GM23338 (cell line): ENCODE measurements at regions not wholly inside any gene's neighbourhood (a gene's known extent, or its start where the extent isn't known, plus 50 kb on each side); places are given as distances from the start of the nearest gene placed in this dataset.

ENCODE experiments used
- ATAC-seq: fragments of 200-7000 bp; cut with Tn5 transposase; 3 replicates; pipeline ENCODE4 v1.9.1; 2020
- DNase-seq: peaks from one replicate; pipeline ENCODE4 v3.0.0-alpha.2; 2015; ENCODE audit warnings: low spot score
- H2AFZ ChIP-seq: fragments of 200-600 bp; sonication (generic); 2 replicates; pipeline ENCODE4 v1.8.0; 2016; ENCODE audit warnings: antibody characterized with exemption, mild to moderate bottlenecking, moderate library complexity
- H3F3A ChIP-seq: fragments of 200-600 bp; sonication (generic); replicated peaks from 2 replicates; pipeline ENCODE4 v1.8.0; 2017; ENCODE audit warnings: antibody characterized with exemption, mixed run types, low read depth
- H3K27ac ChIP-seq: fragments of 200-600 bp; sonication (generic); 2 replicates; pipeline ENCODE4 v1.6.1; 2016; ENCODE audit warnings: low read depth
- H3K27me3 ChIP-seq: fragments of 200-600 bp; sonication (generic); 2 replicates; pipeline ENCODE4 v1.8.0; 2016; ENCODE audit warnings: mild to moderate bottlenecking, mixed run types, moderate library complexity; ENCODE audit not compliant: insufficient read depth
- H3K36me3 ChIP-seq: fragments of 200-600 bp; sonication (generic); 2 replicates; pipeline ENCODE4 v1.8.0; 2016; ENCODE audit warnings: mild to moderate bottlenecking; ENCODE audit not compliant: insufficient read depth
- H3K4me1 ChIP-seq: fragments of 200-600 bp; sonication (generic); 2 replicates; pipeline ENCODE4 v1.8.0; 2016; ENCODE audit warnings: mild to moderate bottlenecking, moderate library complexity; ENCODE audit not compliant: insufficient read depth
- H3K4me2 ChIP-seq: fragments of 200-600 bp; sonication (generic); 2 replicates; pipeline ENCODE4 v1.7.1; 2017; ENCODE audit warnings: mixed run types
- H3K4me3 ChIP-seq: fragments of 200-600 bp; sonication (generic); 2 replicates; pipeline ENCODE4 v1.6.1; 2016; ENCODE audit warnings: mixed run types
- H3K79me2 ChIP-seq: fragments of 200-600 bp; sonication (generic); replicated peaks from 2 replicates; pipeline ENCODE4 v1.8.0; 2017; ENCODE audit warnings: mild to moderate bottlenecking; ENCODE audit not compliant: insufficient read depth
- H3K9me2 ChIP-seq: fragments of 200-600 bp; sonication (generic); 2 replicates; pipeline ENCODE4 v1.8.0; 2017; ENCODE audit not compliant: insufficient read depth
- H4K20me1 ChIP-seq: fragments of 200-600 bp; sonication (generic); replicated peaks from 2 replicates; pipeline ENCODE4 v1.8.0; 2017; ENCODE audit warnings: mild to moderate bottlenecking; ENCODE audit not compliant: insufficient read depth
- H3K27ac Mint-ChIP-seq: 2 replicates; pipeline ENCODE4 v1.8.0; 2020; ENCODE audit warnings: inconsistent platforms, mild to moderate bottlenecking, moderate library complexity, mixed read lengths
- H3K27me3 Mint-ChIP-seq: 3 replicates; pipeline ENCODE4 v1.8.0; 2022; ENCODE audit warnings: low read depth, mild to moderate bottlenecking, moderate library complexity, mixed read lengths, inconsistent platforms; ENCODE audit not compliant: insufficient read depth, poor library complexity
- H3K36me3 Mint-ChIP-seq: 3 replicates; pipeline ENCODE4 v1.8.0; 2021; ENCODE audit warnings: low read depth, mild to moderate bottlenecking, inconsistent platforms, moderate library complexity, mixed read lengths
- H3K4me1 Mint-ChIP-seq: 3 replicates; pipeline ENCODE4 v1.8.0; 2020; ENCODE audit warnings: mild to moderate bottlenecking, inconsistent platforms, mixed read lengths
- H3K4me3 Mint-ChIP-seq: 3 replicates; pipeline ENCODE4 v1.8.0; 2021; ENCODE audit warnings: moderate library complexity, mild to moderate bottlenecking, inconsistent platforms, mixed read lengths
- H3K9me3 Mint-ChIP-seq: 3 replicates; pipeline ENCODE4 v1.8.0; 2020; ENCODE audit warnings: moderate library complexity, mild to moderate bottlenecking, inconsistent platforms, mixed read lengths
- CREB1 ChIP-seq: fragments of 250-450 bp; sonication (Bioruptor Pico); IDR thresholded peaks from 2 replicates; pipeline ENCODE4 v1.5.0; 2020; ENCODE audit warnings: low read depth, mild to moderate bottlenecking, moderate library complexity
- CTCF ChIP-seq, 2 experiments: fragments of 200-600 bp in 1 of 2; sonication (generic) in 1 of 2; conservative IDR thresholded peaks; 2 replicates each; pipeline versions ENCODE4 v1.5.1 to v1.6.1; 2016 to 2017; ENCODE audit warnings: antibody characterized with exemption in 2 of 2, low read depth in 2 of 2, mild to moderate bottlenecking in 2 of 2, moderate library complexity in 1 of 2
- EZH2 ChIP-seq: fragments of 200-600 bp; sonication (generic); IDR thresholded peaks from one replicate; pipeline ENCODE4 v1.8.0; 2017; ENCODE audit warnings: antibody characterized with exemption, mild to moderate bottlenecking, low read depth; ENCODE audit not compliant: unreplicated experiment
- EZH2phosphoT487 ChIP-seq: fragments of 200-600 bp; sonication (generic); IDR thresholded peaks from one replicate; pipeline ENCODE4 v1.8.1; 2018; ENCODE audit warnings: antibody characterized with exemption; ENCODE audit not compliant: unreplicated experiment
- JUNB ChIP-seq: IDR thresholded peaks from one replicate; pipeline ENCODE4 v1.6.1; 2016; ENCODE audit warnings: antibody characterized with exemption; ENCODE audit not compliant: unreplicated experiment
- NANOG ChIP-seq: IDR thresholded peaks from 2 replicates; pipeline ENCODE4 v1.6.1; 2016; ENCODE audit warnings: antibody characterized with exemption, borderline replicate concordance
- POLR2AphosphoS5 ChIP-seq: IDR thresholded peaks from 2 replicates; pipeline ENCODE4 v1.6.1; 2016; ENCODE audit warnings: antibody characterized with exemption, low read depth
- ZNF114 ChIP-seq: fragments of 250-450 bp; sonication (Bioruptor Pico); IDR thresholded peaks from 2 replicates; pipeline ENCODE4 v1.5.0; 2020; ENCODE audit warnings: mild to moderate bottlenecking, moderate library complexity
- ZNF331 ChIP-seq: fragments of 250-450 bp; sonication (Bioruptor Pico); IDR thresholded peaks from 2 replicates; pipeline ENCODE4 v1.5.0; 2020; ENCODE audit warnings: low read depth, mild to moderate bottlenecking, moderate library complexity
- TF ChIP-seq, protein P1 (sequence below): fragments of 250-450 bp; sonication (Bioruptor Pico); IDR thresholded peaks from 2 replicates; pipeline ENCODE4 v1.5.0; 2020; ENCODE audit warnings: mild to moderate bottlenecking, moderate library complexity
- TF ChIP-seq, protein P2 (sequence below): IDR thresholded peaks from one replicate; pipeline ENCODE4 v1.6.1; 2018; ENCODE audit warnings: antibody characterized with exemption; ENCODE audit not compliant: unreplicated experiment

DNA sequence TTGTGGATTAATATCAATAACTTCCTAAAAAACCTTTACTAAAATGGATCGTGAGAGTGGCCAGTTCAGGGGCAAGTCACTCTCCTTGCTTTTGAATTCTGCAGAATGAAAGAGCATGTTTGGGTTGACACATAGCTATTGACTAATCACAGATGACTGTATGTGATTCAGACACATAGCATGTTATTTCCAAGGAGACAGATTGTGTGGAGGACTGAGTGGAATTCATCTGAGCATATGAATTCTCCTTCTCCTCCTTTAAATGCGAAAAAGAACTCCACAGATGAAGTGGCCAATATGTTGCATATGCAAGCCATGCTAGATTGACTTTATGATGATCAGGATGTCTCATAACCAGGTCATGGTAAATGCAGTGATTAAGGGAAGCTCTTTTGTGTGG is 249.4 kb upstream of the FAM98A start:
- DNase-seq (no peak), ATAC-seq (no peak)
- H4K20me1 ChIP-seq = no peaks in the 10 kb centered on the region
- no peak overlapping the region for H3K27ac ChIP-seq
- no peak overlapping the region for H3K4me2 ChIP-seq
- H3K36me3 ChIP-seq = 0 out of 2 replicates have a peak, but pooled peaks cover 10% of the 10 kb centered on the region
- no peaks in the 10 kb centered on the region for H3F3A ChIP-seq
- H3K27me3 Mint-ChIP-seq = no peaks in the 10 kb centered on the region
- H3K4me1 Mint-ChIP-seq = 0 out of 3 replicates have a peak, but pooled peaks cover 2% of the 10 kb centered on the region
- TF ChIP-seq NANOG (no peak), JUNB (no peak)
- no peaks in the 10 kb centered on the region for H3K9me2 ChIP-seq
- H3K4me3 Mint-ChIP-seq = no peak overlapping the region
- H3K79me2 ChIP-seq = no peaks in the 10 kb centered on the region
- peaks cover 27% of the 10 kb centered on the region for H3K36me3 Mint-ChIP-seq
- peaks cover 31% of the 10 kb centered on the region for H3K9me3 Mint-ChIP-seq
- no peaks in the 10 kb centered on the region for H3K4me1 ChIP-seq
- no peak overlapping the region; the same call in 1 of the 2 replicates for H2AFZ ChIP-seq
- H3K27ac Mint-ChIP-seq = no peak overlapping the region
- no peak overlapping the region for H3K4me3 ChIP-seq
- no peaks in the 10 kb centered on the region for H3K27me3 ChIP-seq

GRCh38 chr2:33839791-33840190 is 240.7 kb upstream of the FAM98A start:
- Mint-ChIP-seq H3K27ac (no peak overlapping the region), H3K27me3 (no peaks in the 10 kb centered on the region), H3K9me3 (no peaks in the 10 kb centered on the region), H3K36me3 (no peaks in the 10 kb centered on the region), H3K4me3 (no peak overlapping the region), H3K4me1 (no peaks in the 10 kb centered on the region)
- DNase-seq (no peak), ATAC-seq (no peak)
- H3K79me2 ChIP-seq = no peaks in the 10 kb centered on the region
- no peaks in the 10 kb centered on the region for H4K20me1 ChIP-seq
- no peak overlapping the region for H3K27ac ChIP-seq
- no peak overlapping the region for H2AFZ ChIP-seq
- no peak overlapping the region for H3K4me3 ChIP-seq
- H3F3A ChIP-seq = no peaks in the 10 kb centered on the region
- no peaks in the 10 kb centered on the region for H3K36me3 ChIP-seq
- H3K9me2 ChIP-seq = no peaks in the 10 kb centered on the region; the same call in 1 of the 2 replicates
- no peaks in the 10 kb centered on the region for H3K27me3 ChIP-seq
- H3K4me2 ChIP-seq = no peak overlapping the region
- no peaks in the 10 kb centered on the region for H3K4me1 ChIP-seq
- TF ChIP-seq CTCF (conservative IDR thresholded peaks at IDR 0.05; ENCODE audit: low read depth in 2 of 2) = no peak
- TF ChIP-seq, protein P1, sequence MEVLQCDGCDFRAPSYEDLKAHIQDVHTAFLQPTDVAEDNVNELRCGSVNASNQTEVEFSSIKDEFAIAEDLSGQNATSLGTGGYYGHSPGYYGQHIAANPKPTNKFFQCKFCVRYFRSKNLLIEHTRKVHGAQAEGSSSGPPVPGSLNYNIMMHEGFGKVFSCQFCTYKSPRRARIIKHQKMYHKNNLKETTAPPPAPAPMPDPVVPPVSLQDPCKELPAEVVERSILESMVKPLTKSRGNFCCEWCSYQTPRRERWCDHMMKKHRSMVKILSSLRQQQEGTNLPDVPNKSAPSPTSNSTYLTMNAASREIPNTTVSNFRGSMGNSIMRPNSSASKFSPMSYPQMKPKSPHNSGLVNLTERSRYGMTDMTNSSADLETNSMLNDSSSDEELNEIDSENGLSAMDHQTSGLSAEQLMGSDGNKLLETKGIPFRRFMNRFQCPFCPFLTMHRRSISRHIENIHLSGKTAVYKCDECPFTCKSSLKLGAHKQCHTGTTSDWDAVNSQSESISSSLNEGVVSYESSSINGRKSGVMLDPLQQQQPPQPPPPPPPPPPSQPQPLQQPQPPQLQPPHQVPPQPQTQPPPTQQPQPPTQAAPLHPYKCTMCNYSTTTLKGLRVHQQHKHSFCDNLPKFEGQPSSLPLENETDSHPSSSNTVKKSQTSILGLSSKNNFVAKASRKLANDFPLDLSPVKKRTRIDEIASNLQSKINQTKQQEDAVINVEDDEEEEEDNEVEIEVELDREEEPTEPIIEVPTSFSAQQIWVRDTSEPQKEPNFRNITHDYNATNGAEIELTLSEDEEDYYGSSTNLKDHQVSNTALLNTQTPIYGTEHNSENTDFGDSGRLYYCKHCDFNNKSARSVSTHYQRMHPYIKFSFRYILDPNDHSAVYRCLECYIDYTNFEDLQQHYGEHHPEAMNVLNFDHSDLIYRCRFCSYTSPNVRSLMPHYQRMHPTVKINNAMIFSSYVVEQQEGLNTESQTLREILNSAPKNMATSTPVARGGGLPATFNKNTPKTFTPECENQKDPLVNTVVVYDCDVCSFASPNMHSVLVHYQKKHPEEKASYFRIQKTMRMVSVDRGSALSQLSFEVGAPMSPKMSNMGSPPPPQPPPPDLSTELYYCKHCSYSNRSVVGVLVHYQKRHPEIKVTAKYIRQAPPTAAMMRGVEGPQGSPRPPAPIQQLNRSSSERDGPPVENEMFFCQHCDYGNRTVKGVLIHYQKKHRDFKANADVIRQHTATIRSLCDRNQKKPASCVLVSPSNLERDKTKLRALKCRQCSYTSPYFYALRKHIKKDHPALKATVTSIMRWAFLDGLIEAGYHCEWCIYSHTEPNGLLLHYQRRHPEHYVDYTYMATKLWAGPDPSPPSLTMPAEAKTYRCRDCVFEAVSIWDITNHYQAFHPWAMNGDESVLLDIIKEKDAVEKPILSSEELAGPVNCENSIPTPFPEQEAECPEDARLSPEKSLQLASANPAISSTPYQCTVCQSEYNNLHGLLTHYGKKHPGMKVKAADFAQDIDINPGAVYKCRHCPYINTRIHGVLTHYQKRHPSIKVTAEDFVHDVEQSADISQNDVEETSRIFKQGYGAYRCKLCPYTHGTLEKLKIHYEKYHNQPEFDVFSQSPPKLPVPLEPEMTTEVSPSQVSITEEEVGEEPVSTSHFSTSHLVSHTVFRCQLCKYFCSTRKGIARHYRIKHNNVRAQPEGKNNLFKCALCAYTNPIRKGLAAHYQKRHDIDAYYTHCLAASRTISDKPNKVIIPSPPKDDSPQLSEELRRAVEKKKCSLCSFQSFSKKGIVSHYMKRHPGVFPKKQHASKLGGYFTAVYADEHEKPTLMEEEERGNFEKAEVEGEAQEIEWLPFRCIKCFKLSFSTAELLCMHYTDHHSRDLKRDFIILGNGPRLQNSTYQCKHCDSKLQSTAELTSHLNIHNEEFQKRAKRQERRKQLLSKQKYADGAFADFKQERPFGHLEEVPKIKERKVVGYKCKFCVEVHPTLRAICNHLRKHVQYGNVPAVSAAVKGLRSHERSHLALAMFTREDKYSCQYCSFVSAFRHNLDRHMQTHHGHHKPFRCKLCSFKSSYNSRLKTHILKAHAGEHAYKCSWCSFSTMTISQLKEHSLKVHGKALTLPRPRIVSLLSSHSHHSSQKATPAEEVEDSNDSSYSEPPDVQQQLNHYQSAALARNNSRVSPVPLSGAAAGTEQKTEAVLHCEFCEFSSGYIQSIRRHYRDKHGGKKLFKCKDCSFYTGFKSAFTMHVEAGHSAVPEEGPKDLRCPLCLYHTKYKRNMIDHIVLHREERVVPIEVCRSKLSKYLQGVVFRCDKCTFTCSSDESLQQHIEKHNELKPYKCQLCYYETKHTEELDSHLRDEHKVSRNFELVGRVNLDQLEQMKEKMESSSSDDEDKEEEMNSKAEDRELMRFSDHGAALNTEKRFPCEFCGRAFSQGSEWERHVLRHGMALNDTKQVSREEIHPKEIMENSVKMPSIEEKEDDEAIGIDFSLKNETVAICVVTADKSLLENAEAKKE = no peak
- no peak for TF ChIP-seq CREB1 (CRISPR knock-in tag)
- TF ChIP-seq NANOG = no peak
- TF ChIP-seq ZNF331 (CRISPR knock-in tag) = no peak
- no peak for TF ChIP-seq JUNB
- TF ChIP-seq ZNF114 (CRISPR knock-in tag) = no peak
- TF ChIP-seq, protein P2, sequence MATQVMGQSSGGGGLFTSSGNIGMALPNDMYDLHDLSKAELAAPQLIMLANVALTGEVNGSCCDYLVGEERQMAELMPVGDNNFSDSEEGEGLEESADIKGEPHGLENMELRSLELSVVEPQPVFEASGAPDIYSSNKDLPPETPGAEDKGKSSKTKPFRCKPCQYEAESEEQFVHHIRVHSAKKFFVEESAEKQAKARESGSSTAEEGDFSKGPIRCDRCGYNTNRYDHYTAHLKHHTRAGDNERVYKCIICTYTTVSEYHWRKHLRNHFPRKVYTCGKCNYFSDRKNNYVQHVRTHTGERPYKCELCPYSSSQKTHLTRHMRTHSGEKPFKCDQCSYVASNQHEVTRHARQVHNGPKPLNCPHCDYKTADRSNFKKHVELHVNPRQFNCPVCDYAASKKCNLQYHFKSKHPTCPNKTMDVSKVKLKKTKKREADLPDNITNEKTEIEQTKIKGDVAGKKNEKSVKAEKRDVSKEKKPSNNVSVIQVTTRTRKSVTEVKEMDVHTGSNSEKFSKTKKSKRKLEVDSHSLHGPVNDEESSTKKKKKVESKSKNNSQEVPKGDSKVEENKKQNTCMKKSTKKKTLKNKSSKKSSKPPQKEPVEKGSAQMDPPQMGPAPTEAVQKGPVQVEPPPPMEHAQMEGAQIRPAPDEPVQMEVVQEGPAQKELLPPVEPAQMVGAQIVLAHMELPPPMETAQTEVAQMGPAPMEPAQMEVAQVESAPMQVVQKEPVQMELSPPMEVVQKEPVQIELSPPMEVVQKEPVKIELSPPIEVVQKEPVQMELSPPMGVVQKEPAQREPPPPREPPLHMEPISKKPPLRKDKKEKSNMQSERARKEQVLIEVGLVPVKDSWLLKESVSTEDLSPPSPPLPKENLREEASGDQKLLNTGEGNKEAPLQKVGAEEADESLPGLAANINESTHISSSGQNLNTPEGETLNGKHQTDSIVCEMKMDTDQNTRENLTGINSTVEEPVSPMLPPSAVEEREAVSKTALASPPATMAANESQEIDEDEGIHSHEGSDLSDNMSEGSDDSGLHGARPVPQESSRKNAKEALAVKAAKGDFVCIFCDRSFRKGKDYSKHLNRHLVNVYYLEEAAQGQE = no peak
- no peak for TF ChIP-seq POLR2AphosphoS5
- no peak for TF ChIP-seq EZH2phosphoT487
- TF ChIP-seq EZH2 = no peak
